ENCODE measurements at regions not wholly inside any gene's neighbourhood (a gene's known extent, or its start where the extent isn't known, plus 50 kb on each side); places are given as distances from the start of the nearest gene placed in this dataset.
"Not testable (repeated sequence)": the region's sequence is repeated elsewhere in the genome, so short reads cannot be mapped to it uniquely, and the experiment has no call there.

GRCh38 chr2:52269696-52270485 is 1238.0 kb upstream of the NRXN1 start:
- no peak for DNase-seq
- Histone ChIP-seq H3K4me3 (ENCODE audit: low read length) (no peak overlapping the region), H3K36me3 (ENCODE audit: control insufficient read depth, insufficient read depth, low read length) (no peaks in the 10 kb centered on the region), H3K4me1 (ENCODE audit: control insufficient read depth, insufficient read depth, low read length) (no peaks in the 10 kb centered on the region), H3K27ac (ENCODE audit: low read length) (no peak overlapping the region), H3K9me3 (replicated peaks; ENCODE audit: control insufficient read depth, low read depth, low read length) (peaks cover 7% of the 10 kb centered on the region), H3K27me3 (ENCODE audit: control insufficient read depth, insufficient read depth, low read length) (no peaks in the 10 kb centered on the region)
- no CpG with 5 or more reads among the region's 3 CpGs for WGBS (ENCODE audit: insufficient coverage)

- Histone ChIP-seq H3K36me3 (ENCODE audit: control insufficient read depth, insufficient read depth, low read length) (no peaks in the 10 kb centered on the region), H3K27ac (ENCODE audit: low read length) (no peak overlapping the region), H3K9me3 (replicated peaks; ENCODE audit: control insufficient read depth, low read depth, low read length) (no peaks in the 10 kb centered on the region), H3K4me1 (ENCODE audit: control insufficient read depth, insufficient read depth, low read length) (no peaks in the 10 kb centered on the region), H3K27me3 (ENCODE audit: control insufficient read depth, insufficient read depth, low read length) (no peaks in the 10 kb centered on the region), H3K4me3 (ENCODE audit: low read length) (no peak overlapping the region)
- DNase-seq: no peak
- WGBS (ENCODE audit: insufficient coverage): no CpG with 5 or more reads among the region's 2 CpGs
These were observed 1233.0 kb upstream of the NRXN1 start for GRCh38 chr2:52264911-52265310.

- DNase-seq: no peak
- Histone ChIP-seq H3K4me1 (ENCODE audit: control insufficient read depth, insufficient read depth, low read length) (no peaks in the 10 kb centered on the region), H3K27ac (ENCODE audit: low read length) (no peak overlapping the region), H3K4me3 (ENCODE audit: low read length) (no peak overlapping the region), H3K36me3 (ENCODE audit: control insufficient read depth, insufficient read depth, low read length) (no peaks in the 10 kb centered on the region), H3K27me3 (ENCODE audit: control insufficient read depth, insufficient read depth, low read length) (no peaks in the 10 kb centered on the region), H3K9me3 (replicated peaks; ENCODE audit: control insufficient read depth, low read depth, low read length) (no peaks in the 10 kb centered on the region)
- 82% methylated on average over 3 of the region's 3 CpGs for whole genome bisulfite sequencing (ENCODE audit: insufficient coverage)
These were observed 1232.6 kb upstream of the NRXN1 start for GRCh38 chr2:52264488-52264887.

DNA sequence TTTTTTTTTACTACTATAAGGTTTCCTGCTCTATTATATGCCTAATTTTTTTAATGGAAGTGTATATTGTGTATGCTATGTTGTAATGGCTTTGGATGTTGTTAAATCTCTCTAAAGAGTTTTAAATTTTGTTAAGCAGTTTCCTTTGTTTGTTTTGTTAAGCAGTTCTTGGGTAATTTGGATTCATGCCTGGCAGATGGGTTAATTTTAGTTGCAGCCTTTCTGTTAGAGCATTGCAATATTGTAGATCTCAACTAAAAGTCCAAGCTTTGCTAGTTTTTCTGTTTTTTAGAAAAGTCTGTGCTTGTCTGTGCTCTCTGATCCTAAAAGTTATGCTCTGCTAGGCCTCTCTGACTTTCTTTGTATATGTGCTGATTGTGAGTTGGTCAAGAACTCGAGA is 1229.0 kb upstream of the NRXN1 start:
- Histone ChIP-seq H3K36me3 (ENCODE audit: control insufficient read depth, insufficient read depth, low read length) (no peaks in the 10 kb centered on the region), H3K4me1 (ENCODE audit: control insufficient read depth, insufficient read depth, low read length) (no peaks in the 10 kb centered on the region), H3K4me3 (ENCODE audit: low read length) (no peak overlapping the region), H3K27ac (ENCODE audit: low read length) (no peak overlapping the region), H3K27me3 (ENCODE audit: control insufficient read depth, insufficient read depth, low read length) (no peaks in the 10 kb centered on the region), H3K9me3 (replicated peaks; ENCODE audit: control insufficient read depth, low read depth, low read length) (no peaks in the 10 kb centered on the region)
- no CpG with 5 or more reads among the region's 1 CpG for WGBS (ENCODE audit: insufficient coverage)
- DNase-seq: peak; percentile 43

GRCh38 chr2:52258967-52259366 is 1227.0 kb upstream of the NRXN1 start:
- not testable (repeated sequence) for H3K9me3 ChIP-seq (replicated peaks; ENCODE audit: control insufficient read depth, low read depth, low read length); H3K36me3 ChIP-seq (ENCODE audit: control insufficient read depth, insufficient read depth, low read length); H3K4me3 ChIP-seq (ENCODE audit: low read length); H3K27ac ChIP-seq (ENCODE audit: low read length); H3K27me3 ChIP-seq (ENCODE audit: control insufficient read depth, insufficient read depth, low read length); DNase-seq; H3K4me1 ChIP-seq (ENCODE audit: control insufficient read depth, insufficient read depth, low read length)
- 94% methylated on average over 9 of the region's 11 CpGs for WGBS (ENCODE audit: insufficient coverage)

GRCh38 chr2:52258038-52258437 is 1226.1 kb upstream of the NRXN1 start:
- no peaks in the 10 kb centered on the region for H3K27me3 ChIP-seq (ENCODE audit: control insufficient read depth, insufficient read depth, low read length)
- no peak for DNase-seq
- no CpG with 5 or more reads among the region's 1 CpG for WGBS (ENCODE audit: insufficient coverage)
- no peak overlapping the region for H3K27ac ChIP-seq (ENCODE audit: low read length)
- H3K4me3 ChIP-seq (ENCODE audit: low read length): no peak overlapping the region
- H3K9me3 ChIP-seq (replicated peaks; ENCODE audit: control insufficient read depth, low read depth, low read length): no peaks in the 10 kb centered on the region
- no peaks in the 10 kb centered on the region for H3K4me1 ChIP-seq (ENCODE audit: control insufficient read depth, insufficient read depth, low read length)
- H3K36me3 ChIP-seq (ENCODE audit: control insufficient read depth, insufficient read depth, low read length): no peaks in the 10 kb centered on the region

DNA sequence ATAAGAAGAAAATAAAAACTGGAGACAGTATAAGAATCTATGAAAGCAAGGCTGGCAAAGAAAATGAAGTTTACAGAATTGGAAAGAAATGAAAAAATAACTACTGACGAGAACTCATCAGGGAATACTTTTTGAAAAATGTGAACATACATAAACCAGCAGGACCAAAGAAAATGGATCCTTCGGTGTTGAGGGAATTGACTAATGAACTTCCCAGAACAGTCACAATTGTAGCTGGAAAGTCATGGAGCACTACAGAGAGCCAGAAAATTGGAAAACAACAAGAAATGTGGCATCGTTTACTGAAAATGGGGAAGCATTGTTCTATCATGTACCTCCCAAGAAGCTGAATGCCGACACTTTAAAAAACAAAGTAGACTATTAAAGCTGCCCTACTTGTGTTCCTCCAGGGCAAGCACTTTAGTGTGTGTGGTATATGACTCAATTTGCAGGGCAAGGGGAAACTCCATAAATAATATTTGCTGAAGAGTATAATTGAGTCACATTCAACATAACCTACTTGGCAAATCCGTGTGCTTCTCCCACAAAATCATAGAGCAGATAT is 1221.6 kb upstream of the NRXN1 start:
- DNase-seq: peak; percentile 82

GRCh38 chr2:52238782-52239181 is 1206.8 kb upstream of the NRXN1 start:
- H3K27me3 ChIP-seq (ENCODE audit: control insufficient read depth, insufficient read depth, low read length): no peaks in the 10 kb centered on the region
- H3K9me3 ChIP-seq (replicated peaks; ENCODE audit: control insufficient read depth, low read depth, low read length): no peaks in the 10 kb centered on the region
- DNase-seq: no peak
- H3K4me3 ChIP-seq (ENCODE audit: low read length): no peak overlapping the region
- H3K27ac ChIP-seq (ENCODE audit: low read length): no peak overlapping the region
- 86% methylated on average over 1 of the region's 1 CpG for WGBS (ENCODE audit: insufficient coverage)
- H3K36me3 ChIP-seq (ENCODE audit: control insufficient read depth, insufficient read depth, low read length): no peaks in the 10 kb centered on the region
- no peaks in the 10 kb centered on the region for H3K4me1 ChIP-seq (ENCODE audit: control insufficient read depth, insufficient read depth, low read length)

More for the DNA sequence above, 1221.6 kb upstream of the NRXN1 start:
- no peak overlapping the region for H3K4me3 ChIP-seq (ENCODE audit: low read length)
- no peaks in the 10 kb centered on the region for H3K9me3 ChIP-seq (replicated peaks; ENCODE audit: control insufficient read depth, low read depth, low read length)
- H3K4me1 ChIP-seq (ENCODE audit: control insufficient read depth, insufficient read depth, low read length): no peaks in the 10 kb centered on the region
- H3K27me3 ChIP-seq (ENCODE audit: control insufficient read depth, insufficient read depth, low read length): no peaks in the 10 kb centered on the region
- peak overlapping the region; percentile 42 for H3K27ac ChIP-seq (ENCODE audit: low read length)
- H3K36me3 ChIP-seq (ENCODE audit: control insufficient read depth, insufficient read depth, low read length): no peaks in the 10 kb centered on the region
- no CpG with 5 or more reads among the region's 5 CpGs for whole genome bisulfite sequencing (ENCODE audit: insufficient coverage)

DNA sequence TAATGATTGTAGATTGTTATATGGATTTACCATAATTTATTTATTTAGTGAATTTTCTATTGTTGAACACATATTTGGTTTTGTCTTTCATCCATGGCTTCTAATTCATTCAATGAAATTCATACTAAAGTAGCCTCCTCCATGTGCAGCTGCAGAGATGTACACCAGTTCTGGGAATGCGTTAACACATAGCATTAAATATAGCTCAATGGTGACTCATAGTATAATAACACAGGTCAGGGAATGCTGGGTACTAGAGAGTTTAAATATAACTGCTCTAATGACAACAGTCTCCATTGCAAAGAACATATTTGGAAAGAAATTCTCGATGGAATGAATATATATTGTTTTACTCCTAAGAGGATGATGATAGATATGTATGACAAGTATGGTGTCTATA is 1190.2 kb upstream of the NRXN1 start:
- H3K27ac ChIP-seq (ENCODE audit: low read length): no peak overlapping the region
- H3K9me3 ChIP-seq (replicated peaks; ENCODE audit: control insufficient read depth, low read depth, low read length): no peaks in the 10 kb centered on the region
- no peaks in the 10 kb centered on the region for H3K36me3 ChIP-seq (ENCODE audit: control insufficient read depth, insufficient read depth, low read length)
- DNase-seq: peak; percentile 36
- H3K4me1 ChIP-seq (ENCODE audit: control insufficient read depth, insufficient read depth, low read length): no peaks in the 10 kb centered on the region
- WGBS (ENCODE audit: insufficient coverage): no CpG with 5 or more reads among the region's 2 CpGs
- no peaks in the 10 kb centered on the region for H3K27me3 ChIP-seq (ENCODE audit: control insufficient read depth, insufficient read depth, low read length)
- no peak overlapping the region for H3K4me3 ChIP-seq (ENCODE audit: low read length)

- DNase-seq: peak; percentile 14
These were observed 1188.5 kb upstream of the NRXN1 start for GRCh38 chr2:52220393-52220792.

More at GRCh38 chr2:52220393-52220792, 1188.5 kb upstream of the NRXN1 start:
- H3K27ac ChIP-seq (ENCODE audit: low read length): no peak overlapping the region
- no peaks in the 10 kb centered on the region for H3K27me3 ChIP-seq (ENCODE audit: control insufficient read depth, insufficient read depth, low read length)
- H3K9me3 ChIP-seq (replicated peaks; ENCODE audit: control insufficient read depth, low read depth, low read length): no peaks in the 10 kb centered on the region
- H3K36me3 ChIP-seq (ENCODE audit: control insufficient read depth, insufficient read depth, low read length): no peaks in the 10 kb centered on the region
- no peaks in the 10 kb centered on the region for H3K4me1 ChIP-seq (ENCODE audit: control insufficient read depth, insufficient read depth, low read length)
- WGBS (ENCODE audit: insufficient coverage): no CpG with 5 or more reads among the region's 2 CpGs
- H3K4me3 ChIP-seq (ENCODE audit: low read length): no peak overlapping the region

All from muscle of leg (tissue), 3 donors.